CD4-positive, alpha-beta memory T cell (primary cell): ENCODE measurements at regions not wholly inside any gene's neighbourhood (a gene's known extent, or its start where the extent isn't known, plus 50 kb on each side); places are given as distances from the start of the nearest gene placed in this dataset.

Source experiments
- CTCF ChIA-PET: fragments of 350-600 bp; sonication (Branson Sonifier 250); formaldehyde crosslinking; loops from one replicate; lab custom pipeline; 2021; ENCODE audit warnings: inconsistent platforms; ENCODE audit not compliant: partially characterized antibody; lab: Charles Lee
- POLR2A ChIA-PET: fragments of 350-600 bp; sonication (Branson Sonifier 250); formaldehyde crosslinking; loops from one replicate; lab custom pipeline; 2021; ENCODE audit not compliant: partially characterized antibody; lab: Charles Lee
- DNase-seq, 5 donors: peaks; one replicate each; pipeline versions ENCODE4 v3.0.0 to v3.0.0-alpha.2; 2020 to 2022; ENCODE audit warnings: mixed read lengths in 1 of 5
- H3K27ac ChIP-seq: one replicate; pipeline ENCODE4 v1.7.0; 2013; ENCODE audit warnings: low read depth, low read length
- H3K27me3 ChIP-seq: 2 replicates; pipeline ENCODE4 v1.7.0; 2013; ENCODE audit warnings: mild to moderate bottlenecking, low read length, moderate library complexity; ENCODE audit not compliant: insufficient read depth
- H3K36me3 ChIP-seq: 2 replicates; pipeline ENCODE4 v1.7.0; 2013; ENCODE audit warnings: mild to moderate bottlenecking, low read length, moderate library complexity; ENCODE audit not compliant: insufficient read depth
- H3K4me1 ChIP-seq: 2 replicates; pipeline ENCODE4 v1.7.0; 2013; ENCODE audit warnings: mild to moderate bottlenecking, low read length, moderate library complexity; ENCODE audit not compliant: insufficient read depth
- H3K4me3 ChIP-seq, 2 donors: one replicate each; pipeline ENCODE4 v1.7.0; 2013; ENCODE audit warnings: low read length in 2 of 2, mild to moderate bottlenecking in 1 of 2
- H3K9me3 ChIP-seq, 2 donors: one replicate each; pipeline ENCODE4 v1.7.0; 2013; ENCODE audit warnings: low read length in 2 of 2, control low read depth in 1 of 2; ENCODE audit not compliant: control insufficient read depth in 1 of 2
- H3K27ac Mint-ChIP-seq, 7 donors: one replicate each; pipeline ENCODE4 v1.8.0; 2020 to 2021; ENCODE audit warnings: mixed read lengths in 7 of 7, mild to moderate bottlenecking in 6 of 7, inconsistent platforms in 3 of 7, moderate library complexity in 3 of 7
- H3K27me3 Mint-ChIP-seq, 2 donors: one replicate each; pipeline ENCODE4 v1.8.0; 2020 to 2021; ENCODE audit warnings: mixed read lengths in 2 of 2
- H3K36me3 Mint-ChIP-seq, 2 donors: one replicate each; pipeline ENCODE4 v1.8.0; 2020 to 2021; ENCODE audit warnings: mixed read lengths in 2 of 2, inconsistent platforms in 1 of 2, mild to moderate bottlenecking in 1 of 2
- H3K4me1 Mint-ChIP-seq, 4 donors: one replicate each; pipeline ENCODE4 v1.8.0; 2020 to 2021; ENCODE audit warnings: mixed read lengths in 4 of 4, mild to moderate bottlenecking in 1 of 4
- H3K4me3 Mint-ChIP-seq, 8 donors: one replicate each; pipeline ENCODE4 v1.8.0; 2020 to 2021; ENCODE audit warnings: mixed read lengths in 8 of 8, mild to moderate bottlenecking in 7 of 8, moderate library complexity in 6 of 8, inconsistent platforms in 3 of 8
- H3K9me3 Mint-ChIP-seq, 8 donors: one replicate each; pipeline ENCODE4 v1.8.0; 2020 to 2021; ENCODE audit warnings: mixed read lengths in 8 of 8, mild to moderate bottlenecking in 5 of 8, inconsistent platforms in 3 of 8, moderate library complexity in 1 of 8
- intact Hi-C: fragments of 100-400 bp; cut with micrococcal nuclease; formaldehyde crosslinking; loops from one replicate; pipeline ENCODE4 v1.15.1; 2023

DNA sequence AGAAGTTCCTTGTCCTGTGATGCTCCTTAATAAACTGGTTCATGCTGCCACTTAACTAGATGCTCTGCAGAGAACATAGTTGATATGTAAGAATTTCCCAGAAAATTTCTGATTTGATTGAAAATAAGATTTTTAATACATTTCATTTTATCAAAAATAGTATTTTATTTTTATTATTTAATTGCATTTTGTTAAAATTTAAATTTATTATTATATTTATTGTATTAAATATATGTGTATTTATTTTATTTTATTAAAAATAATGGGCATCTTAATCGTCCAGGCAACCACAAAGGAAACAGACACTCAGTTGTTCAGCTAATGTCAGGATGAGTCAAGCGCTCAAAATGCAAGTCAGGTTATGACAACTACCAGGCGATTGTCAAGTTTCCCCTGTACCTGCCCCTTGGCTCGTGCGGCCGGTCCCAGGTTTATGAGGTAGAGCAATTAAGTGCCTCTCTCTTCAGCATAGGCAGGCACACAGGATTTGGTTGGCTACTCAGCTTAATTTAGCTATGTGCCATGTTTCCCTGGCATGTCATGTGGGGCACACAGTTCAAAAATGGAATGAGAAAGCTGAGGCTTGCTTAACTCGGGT is 361.2 kb downstream of the RND3 start:
- intact Hi-C loops = no loop called here
- no peaks in the 10 kb centered on the region for H3K36me3 ChIP-seq
- H3K36me3 Mint-ChIP-seq = no peaks in the 10 kb centered on the region
- peaks cover 0 to 4% (median 2%) of the 10 kb centered on the region in 8 donors for H3K9me3 Mint-ChIP-seq
- H3K4me3 Mint-ChIP-seq = no peak overlapping the region
- no peaks in the 10 kb centered on the region for H3K4me1 Mint-ChIP-seq
- no peak for DNase-seq
- peaks cover 0 to 2% of the 10 kb centered on the region in 2 donors for H3K27me3 Mint-ChIP-seq
- H3K9me3 ChIP-seq = no peaks in the 10 kb centered on the region
- no peak overlapping the region for H3K4me3 ChIP-seq
- no peak overlapping the region for H3K27ac Mint-ChIP-seq
- ChIA-PET POLR2A (no interaction called here), CTCF (interaction anchor here (1.2 kb wide), 1 partner anchor 19 kb away, joined by 3 read pairs; no protein-coding TSS in a partner anchor)
- no peak overlapping the region for H3K27ac ChIP-seq
- H3K27me3 ChIP-seq = no peaks in the 10 kb centered on the region
- no peaks in the 10 kb centered on the region for H3K4me1 ChIP-seq

DNA sequence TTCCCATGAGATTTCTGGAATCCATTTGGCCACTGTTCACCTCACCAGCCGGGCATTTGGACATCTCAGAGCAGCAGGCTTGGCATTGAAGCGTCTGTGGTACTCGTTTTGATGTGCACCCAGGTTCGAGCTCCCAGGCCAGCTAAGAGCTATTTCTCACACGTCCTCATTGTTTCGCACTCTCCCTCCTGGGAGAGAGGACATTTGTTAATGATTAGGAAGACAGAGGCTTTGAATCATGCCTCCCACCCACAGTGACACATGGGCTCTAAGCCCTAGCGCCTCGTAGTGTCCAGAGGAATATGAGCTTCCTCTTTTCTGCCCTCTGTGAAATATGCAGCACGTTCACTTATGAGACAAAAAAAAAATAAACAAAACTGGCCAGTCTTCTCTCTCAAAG is 361.8 kb downstream of the RND3 start:
- Histone ChIP-seq H3K4me1 (no peaks in the 10 kb centered on the region), H3K4me3 (no peak overlapping the region), H3K27me3 (no peaks in the 10 kb centered on the region), H3K27ac (no peak overlapping the region), H3K9me3 (no peaks in the 10 kb centered on the region), H3K36me3 (no peaks in the 10 kb centered on the region)
- ChIA-PET POLR2A (no interaction called here), CTCF (no interaction called here)
- no peak overlapping the region for H3K27ac Mint-ChIP-seq
- no peaks in the 10 kb centered on the region for H3K4me1 Mint-ChIP-seq
- H3K9me3 Mint-ChIP-seq = peaks cover 0 to 4% (median 2%) of the 10 kb centered on the region in 8 donors
- DNase-seq = no peak
- peaks cover 0 to 2% of the 10 kb centered on the region in 2 donors for H3K27me3 Mint-ChIP-seq
- intact Hi-C loops = no loop called here
- no peaks in the 10 kb centered on the region for H3K36me3 Mint-ChIP-seq
- H3K4me3 Mint-ChIP-seq = no peak overlapping the region

- Histone ChIP-seq H3K4me1 (no peaks in the 10 kb centered on the region), H3K27ac (no peak overlapping the region), H3K27me3 (no peaks in the 10 kb centered on the region), H3K36me3 (no peaks in the 10 kb centered on the region), H3K9me3 (no peaks in the 10 kb centered on the region), H3K4me3 (no peak overlapping the region)
- DNase-seq = no peak
- Mint-ChIP-seq H3K9me3 (peaks cover 0 to 4% (median 2%) of the 10 kb centered on the region in 8 donors), H3K36me3 (no peaks in the 10 kb centered on the region), H3K4me3 (no peak overlapping the region), H3K4me1 (no peaks in the 10 kb centered on the region), H3K27me3 (peaks cover 0 to 2% of the 10 kb centered on the region in 2 donors), H3K27ac (no peak overlapping the region)
- POLR2A ChIA-PET = interaction anchor here (0.6 kb wide), 1 partner anchor 16 kb away, joined by 3 read pairs; no protein-coding TSS in a partner anchor
- CTCF ChIA-PET = no interaction called here
- intact Hi-C loops = no loop called here
These were observed 362.3 kb downstream of the RND3 start for GRCh38 chr2:150125188-150125587.

- no peak overlapping the region for H3K4me3 Mint-ChIP-seq
- no peak overlapping the region for H3K27ac ChIP-seq
- peaks cover 0 to 2% of the 10 kb centered on the region in 2 donors for H3K27me3 Mint-ChIP-seq
- no peaks in the 10 kb centered on the region for H3K36me3 Mint-ChIP-seq
- no peaks in the 10 kb centered on the region for H3K4me1 Mint-ChIP-seq
- H3K36me3 ChIP-seq = no peaks in the 10 kb centered on the region
- no peak overlapping the region for H3K27ac Mint-ChIP-seq
- CTCF ChIA-PET = no interaction called here
- H3K27me3 ChIP-seq = no peaks in the 10 kb centered on the region
- intact Hi-C loops = no loop called here
- peaks cover 0 to 4% (median 2%) of the 10 kb centered on the region in 8 donors for H3K9me3 Mint-ChIP-seq
- POLR2A ChIA-PET = interaction anchor here (0.6 kb wide), 1 partner anchor 16 kb away, joined by 3 read pairs; no protein-coding TSS in a partner anchor
- H3K4me3 ChIP-seq = no peak overlapping the region
- no peak for DNase-seq
- H3K4me1 ChIP-seq = no peaks in the 10 kb centered on the region
- H3K9me3 ChIP-seq = no peaks in the 10 kb centered on the region
These were observed 362.7 kb downstream of the RND3 start for GRCh38 chr2:150124739-150125138.

- Mint-ChIP-seq H3K36me3 (no peaks in the 10 kb centered on the region), H3K4me1 (no peaks in the 10 kb centered on the region), H3K27me3 (peaks cover 0 to 2% of the 10 kb centered on the region in 2 donors), H3K27ac (no peak overlapping the region), H3K9me3 (peaks cover 0 to 2% (median 0%) of the 10 kb centered on the region in 8 donors), H3K4me3 (no peak overlapping the region)
- H3K27ac ChIP-seq = no peak overlapping the region
- H3K9me3 ChIP-seq = no peaks in the 10 kb centered on the region
- H3K27me3 ChIP-seq = no peaks in the 10 kb centered on the region
- H3K4me3 ChIP-seq = no peak overlapping the region
- CTCF ChIA-PET = no interaction called here
- intact Hi-C loops = no loop called here
- POLR2A ChIA-PET = no interaction called here
- no peaks in the 10 kb centered on the region for H3K36me3 ChIP-seq
- H3K4me1 ChIP-seq = no peaks in the 10 kb centered on the region
- no peak for DNase-seq
These were observed 364.4 kb downstream of the RND3 start for GRCh38 chr2:150122871-150123613.

DNA sequence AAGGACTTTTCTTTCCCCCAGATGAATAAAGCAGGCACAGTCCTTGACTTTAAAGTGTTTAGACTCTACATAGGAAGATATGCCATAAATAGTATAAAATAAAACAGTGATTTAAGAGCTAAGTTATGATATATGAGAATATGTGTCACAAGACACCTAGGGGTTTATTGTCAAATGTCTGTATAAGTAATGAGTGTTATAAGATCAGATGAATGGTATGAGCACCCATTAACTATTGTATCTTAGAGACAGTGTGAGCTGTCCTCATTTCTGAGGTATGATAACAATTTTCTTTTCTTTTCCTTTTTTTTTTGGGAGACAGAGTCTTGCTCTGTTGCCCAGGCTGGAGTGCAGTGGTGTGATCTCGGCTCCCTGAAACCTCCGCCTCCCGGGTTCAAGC is 365.3 kb downstream of the RND3 start:
- H3K4me1 Mint-ChIP-seq = no peaks in the 10 kb centered on the region
- intact Hi-C loops = no loop called here

GRCh38 chr2:150120326-150120955 is 367.0 kb downstream of the RND3 start:
- Mint-ChIP-seq H3K4me3 (no peak overlapping the region), H3K27ac (peak overlapping the region in 1 of 7 donors; percentile 5), H3K9me3 (peaks cover 0 to 2% (median 0%) of the 10 kb centered on the region in 8 donors), H3K36me3 (no peaks in the 10 kb centered on the region), H3K4me1 (no peaks in the 10 kb centered on the region), H3K27me3 (peaks cover 0 to 2% of the 10 kb centered on the region in 2 donors)
- no peak overlapping the region for H3K27ac ChIP-seq
- POLR2A ChIA-PET = no interaction called here
- H3K4me3 ChIP-seq = no peak overlapping the region
- no peak for DNase-seq
- H3K4me1 ChIP-seq = no peaks in the 10 kb centered on the region
- H3K27me3 ChIP-seq = no peaks in the 10 kb centered on the region
- no peaks in the 10 kb centered on the region for H3K9me3 ChIP-seq
- no peaks in the 10 kb centered on the region for H3K36me3 ChIP-seq
- intact Hi-C loops = no loop called here
- CTCF ChIA-PET = no interaction called here

More for the DNA sequence above, 365.3 kb downstream of the RND3 start:
- H3K4me3 Mint-ChIP-seq = no peak overlapping the region
- no peak overlapping the region for H3K27ac Mint-ChIP-seq
- Histone ChIP-seq H3K9me3 (no peaks in the 10 kb centered on the region), H3K27ac (no peak overlapping the region), H3K4me3 (no peak overlapping the region), H3K4me1 (no peaks in the 10 kb centered on the region), H3K27me3 (no peaks in the 10 kb centered on the region), H3K36me3 (no peaks in the 10 kb centered on the region)
- peaks cover 0 to 2% (median 0%) of the 10 kb centered on the region in 8 donors for H3K9me3 Mint-ChIP-seq
- no peaks in the 10 kb centered on the region for H3K36me3 Mint-ChIP-seq
- ChIA-PET CTCF (no interaction called here), POLR2A (no interaction called here)
- no peak for DNase-seq
- peaks cover 0 to 2% of the 10 kb centered on the region in 2 donors for H3K27me3 Mint-ChIP-seq
